GM10248 (cell line): ENCODE measurements at regions not wholly inside any gene's neighbourhood (a gene's known extent, or its start where the extent isn't known, plus 50 kb on each side); places are given as distances from the start of the nearest gene placed in this dataset.

ENCODE experiments used
- CTCF ChIA-PET: fragments of 300-600 bp; sonication (Branson Sonifier 250); formaldehyde crosslinking; extraction: SDS; loops from one replicate; lab custom pipeline; 2021; ENCODE audit warnings: antibody characterized with exemption; lab: Yijun Ruan, JAX
- POLR2A ChIA-PET: fragments of 350-650 bp; sonication (Branson Sonifier 250); formaldehyde crosslinking; extraction: SDS; loops from one replicate; lab custom pipeline; 2020; ENCODE audit warnings: antibody characterized with exemption; lab: Yijun Ruan, JAX
- DNase-seq: peaks from one replicate; pipeline ENCODE4 v3.0.0; 2012; ENCODE audit errors: extremely low spot score
- CTCF ChIP-seq: IDR thresholded peaks from 2 replicates; pipeline ENCODE4 v1.5.1; 2012; ENCODE audit warnings: mild to moderate bottlenecking, low read depth; ENCODE audit errors: extremely low read depth, missing control alignments, control extremely low read depth

GRCh38 chr11:105388006-105388405 is 221.9 kb upstream of the GRIA4 start:
- ChIA-PET POLR2A (no interaction called here), CTCF (no interaction called here)
- DNase-seq = no peak
- TF ChIP-seq CTCF = no peak

- TF ChIP-seq CTCF = no peak
- CTCF ChIA-PET = interaction anchor here (1.2 to 1.4 kb wide), 2 partner anchors 12 to 18 kb away, joined by 3 read pairs; no protein-coding TSS in a partner anchor
- no peak for DNase-seq
- POLR2A ChIA-PET = interaction anchor here (0.7 kb wide), 1 partner anchor 88 kb away, joined by 7 read pairs; no protein-coding TSS in a partner anchor
Measured at GRCh38 chr11:105381941-105382340, 227.9 kb upstream of the GRIA4 start.

- ChIA-PET POLR2A (no interaction called here), CTCF (no interaction called here)
- no peak for TF ChIP-seq CTCF
- DNase-seq = no peak
Measured at GRCh38 chr11:105377870-105378269, 232.0 kb upstream of the GRIA4 start.

GRCh38 chr11:105372206-105372605 is 232.6 kb upstream of the CARD18 start:
- POLR2A ChIA-PET = no interaction called here
- no peak for TF ChIP-seq CTCF
- no peak for DNase-seq
- CTCF ChIA-PET = interaction anchor here (1.6 to 2.2 kb wide), 2 partner anchors 15 to 185 kb away, joined by 3 to 4 read pairs; no protein-coding TSS in a partner anchor

GRCh38 chr11:105371311-105371710 is 231.7 kb upstream of the CARD18 start:
- TF ChIP-seq CTCF = no peak
- ChIA-PET CTCF (interaction anchor here (2.2 kb wide), 1 partner anchor 14 kb away, joined by 4 read pairs; no protein-coding TSS in a partner anchor), POLR2A (no interaction called here)
- no peak for DNase-seq

GRCh38 chr11:105368711-105369110 is 229.1 kb upstream of the CARD18 start:
- POLR2A ChIA-PET = no interaction called here
- TF ChIP-seq CTCF = no peak
- CTCF ChIA-PET = no interaction called here
- DNase-seq = no peak
